ENCODE measurements at regions not wholly inside any gene's neighbourhood (a gene's known extent, or its start where the extent isn't known, plus 50 kb on each side); places are given as distances from the start of the nearest gene placed in this dataset.

DNA sequence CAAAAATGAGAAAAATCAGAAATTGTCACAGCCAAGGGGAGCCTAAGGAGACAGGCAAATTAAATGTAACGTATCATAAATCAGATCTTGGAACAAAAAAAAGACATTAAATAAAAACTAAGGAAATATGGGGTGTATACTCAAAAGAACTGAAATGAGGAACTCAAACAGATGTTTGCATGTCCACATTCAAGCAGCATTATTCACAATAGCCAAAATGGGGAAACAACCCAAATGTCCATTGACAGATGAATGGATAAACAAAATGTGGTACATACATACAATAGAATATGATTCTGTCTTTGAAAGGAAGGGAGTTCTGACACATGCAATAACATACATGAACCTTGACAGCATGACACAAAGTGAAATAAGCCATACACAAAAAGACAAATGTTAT, 155.8 kb upstream of the KLF7 start:
- TF ChIP-seq, protein P1, sequence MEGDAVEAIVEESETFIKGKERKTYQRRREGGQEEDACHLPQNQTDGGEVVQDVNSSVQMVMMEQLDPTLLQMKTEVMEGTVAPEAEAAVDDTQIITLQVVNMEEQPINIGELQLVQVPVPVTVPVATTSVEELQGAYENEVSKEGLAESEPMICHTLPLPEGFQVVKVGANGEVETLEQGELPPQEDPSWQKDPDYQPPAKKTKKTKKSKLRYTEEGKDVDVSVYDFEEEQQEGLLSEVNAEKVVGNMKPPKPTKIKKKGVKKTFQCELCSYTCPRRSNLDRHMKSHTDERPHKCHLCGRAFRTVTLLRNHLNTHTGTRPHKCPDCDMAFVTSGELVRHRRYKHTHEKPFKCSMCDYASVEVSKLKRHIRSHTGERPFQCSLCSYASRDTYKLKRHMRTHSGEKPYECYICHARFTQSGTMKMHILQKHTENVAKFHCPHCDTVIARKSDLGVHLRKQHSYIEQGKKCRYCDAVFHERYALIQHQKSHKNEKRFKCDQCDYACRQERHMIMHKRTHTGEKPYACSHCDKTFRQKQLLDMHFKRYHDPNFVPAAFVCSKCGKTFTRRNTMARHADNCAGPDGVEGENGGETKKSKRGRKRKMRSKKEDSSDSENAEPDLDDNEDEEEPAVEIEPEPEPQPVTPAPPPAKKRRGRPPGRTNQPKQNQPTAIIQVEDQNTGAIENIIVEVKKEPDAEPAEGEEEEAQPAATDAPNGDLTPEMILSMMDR (IDR thresholded peaks at IDR 0.05; ENCODE audit: unreplicated experiment) = no peak
- Mint-ChIP-seq H3K27ac (ENCODE audit: unreplicated experiment) (no peak overlapping the region), H3K4me1 (ENCODE audit: low read depth, unreplicated experiment) (no peaks in the 10 kb centered on the region), H3K4me3 (ENCODE audit: low read depth, unreplicated experiment) (no peak overlapping the region), H3K36me3 (ENCODE audit: insufficient read depth, unreplicated experiment) (no peaks in the 10 kb centered on the region), H3K9me3 (ENCODE audit: low read depth, unreplicated experiment) (no peaks in the 10 kb centered on the region), H3K27me3 (ENCODE audit: unreplicated experiment) (no peaks in the 10 kb centered on the region)
- no TSS peak for BruUV-seq (replicated peaks)
- CTCF ChIA-PET = no interaction called here
- no peak for DNase-seq
- intact Hi-C loops (cut with micrococcal nuclease; ENCODE audit: unreplicated experiment) = no loop called here

DNA sequence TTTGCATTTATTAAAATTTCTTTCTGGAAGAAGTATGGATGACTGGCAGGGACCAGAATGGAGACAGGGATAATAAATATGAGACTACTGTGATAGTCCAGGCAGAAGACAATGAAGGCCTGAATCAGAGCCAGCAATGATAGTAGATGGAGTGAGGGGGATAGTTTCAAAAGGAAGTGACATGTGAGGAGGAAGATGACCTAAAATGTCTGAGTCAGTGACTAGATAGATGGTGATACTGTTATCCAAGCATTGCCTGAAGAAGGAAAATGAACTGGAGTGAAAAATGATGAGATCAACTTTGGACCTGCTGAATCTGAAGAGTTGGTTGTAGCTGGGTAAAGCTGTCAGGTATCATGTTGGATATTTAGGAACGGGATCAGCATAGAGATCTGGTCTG, 158.3 kb upstream of the KLF7 start:
- CTCF ChIA-PET = no interaction called here
- Mint-ChIP-seq H3K9me3 (ENCODE audit: low read depth, unreplicated experiment) (no peaks in the 10 kb centered on the region), H3K4me1 (ENCODE audit: low read depth, unreplicated experiment) (no peaks in the 10 kb centered on the region), H3K36me3 (ENCODE audit: insufficient read depth, unreplicated experiment) (no peaks in the 10 kb centered on the region), H3K27ac (ENCODE audit: unreplicated experiment) (no peak overlapping the region), H3K4me3 (ENCODE audit: low read depth, unreplicated experiment) (no peak overlapping the region), H3K27me3 (ENCODE audit: unreplicated experiment) (no peaks in the 10 kb centered on the region)
- BruUV-seq (replicated peaks) = no TSS peak
- no peak for DNase-seq
- TF ChIP-seq, protein P1 (IDR thresholded peaks at IDR 0.05; ENCODE audit: unreplicated experiment) = no peak
- intact Hi-C loops (cut with micrococcal nuclease; ENCODE audit: unreplicated experiment) = no loop called here

DNA sequence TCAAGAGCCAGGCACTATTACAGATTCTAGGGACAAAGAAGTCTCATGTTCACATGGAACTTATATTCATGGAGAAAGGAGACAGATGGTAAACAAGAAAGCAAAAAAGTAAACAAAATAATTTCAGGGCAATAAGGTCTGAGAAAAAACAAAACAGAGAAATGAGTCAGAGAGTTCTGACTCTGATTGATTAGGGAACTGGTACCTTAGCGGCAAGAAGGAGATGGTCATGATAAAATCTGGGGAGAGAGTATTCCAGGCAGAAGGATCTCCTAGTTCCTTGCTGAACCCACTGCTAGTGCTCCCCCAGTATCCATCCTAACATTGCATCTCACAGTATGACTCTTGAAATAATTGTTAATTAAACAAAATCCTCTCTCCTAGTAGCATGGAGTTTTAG, 161.8 kb upstream of the KLF7 start:
- CTCF ChIA-PET = no interaction called here
- TF ChIP-seq, protein P1 (IDR thresholded peaks at IDR 0.05; ENCODE audit: unreplicated experiment) = no peak
- BruUV-seq (replicated peaks) = no TSS peak
- Mint-ChIP-seq H3K4me3 (ENCODE audit: low read depth, unreplicated experiment) (no peak overlapping the region), H3K4me1 (ENCODE audit: low read depth, unreplicated experiment) (no peaks in the 10 kb centered on the region), H3K36me3 (ENCODE audit: insufficient read depth, unreplicated experiment) (no peaks in the 10 kb centered on the region), H3K9me3 (ENCODE audit: low read depth, unreplicated experiment) (no peaks in the 10 kb centered on the region), H3K27me3 (ENCODE audit: unreplicated experiment) (no peaks in the 10 kb centered on the region), H3K27ac (ENCODE audit: unreplicated experiment) (no peak overlapping the region)
- intact Hi-C loops (cut with micrococcal nuclease; ENCODE audit: unreplicated experiment) = no loop called here
- no peak for DNase-seq

DNA sequence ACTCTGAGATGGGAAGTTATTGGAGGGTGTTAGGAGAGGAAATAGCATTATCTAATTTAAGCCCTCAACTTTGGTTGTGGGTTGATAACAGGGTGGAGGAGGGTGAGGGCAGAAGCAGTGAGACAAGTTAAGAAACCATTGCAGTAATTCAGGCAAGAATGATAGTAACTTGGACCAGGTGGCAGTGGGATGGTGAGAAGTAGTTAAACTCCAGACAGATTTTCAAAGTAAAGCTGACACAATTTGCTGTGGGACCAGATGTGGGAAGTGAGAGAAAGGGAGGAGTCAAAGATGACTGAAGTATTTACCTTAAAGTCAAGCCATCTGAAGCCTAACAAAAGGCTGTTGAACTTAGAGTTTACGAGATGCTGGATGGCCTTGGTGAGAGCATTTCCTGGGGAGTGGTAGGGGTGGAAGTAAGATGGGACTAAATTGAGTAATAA, 163.2 kb upstream of the KLF7 start:
- CTCF ChIA-PET = no interaction called here
- DNase-seq = no peak
- no peak overlapping the region for H3K27ac Mint-ChIP-seq (ENCODE audit: unreplicated experiment)
- H3K4me1 Mint-ChIP-seq (ENCODE audit: low read depth, unreplicated experiment) = no peaks in the 10 kb centered on the region
- TF ChIP-seq, protein P1 (IDR thresholded peaks at IDR 0.05; ENCODE audit: unreplicated experiment) = no peak
- no peaks in the 10 kb centered on the region for H3K9me3 Mint-ChIP-seq (ENCODE audit: low read depth, unreplicated experiment)
- H3K27me3 Mint-ChIP-seq (ENCODE audit: unreplicated experiment) = no peaks in the 10 kb centered on the region
- no TSS peak for BruUV-seq (replicated peaks)
- no peaks in the 10 kb centered on the region for H3K36me3 Mint-ChIP-seq (ENCODE audit: insufficient read depth, unreplicated experiment)
- intact Hi-C loops (cut with micrococcal nuclease; ENCODE audit: unreplicated experiment) = no loop called here
- H3K4me3 Mint-ChIP-seq (ENCODE audit: low read depth, unreplicated experiment) = no peak overlapping the region

DNA sequence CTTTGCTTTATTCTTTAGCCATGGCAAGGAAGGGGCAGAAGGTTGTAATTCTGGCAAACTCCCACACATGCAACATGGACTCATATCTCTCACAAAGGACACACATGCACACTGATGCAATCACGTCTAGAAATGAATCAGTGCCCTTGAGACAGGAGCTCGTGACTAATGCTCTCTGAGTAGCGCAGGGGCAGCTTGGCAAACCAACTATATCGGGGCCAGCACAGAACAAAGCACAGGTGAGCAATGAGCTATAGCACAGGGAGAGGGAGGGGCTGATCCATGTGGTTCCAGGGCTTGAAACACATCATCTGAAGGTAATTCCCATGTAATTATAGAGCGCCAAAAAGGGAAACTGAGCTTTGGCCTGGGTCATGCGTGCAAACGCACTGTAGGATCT, 165.2 kb upstream of the KLF7 start:
- BruUV-seq (replicated peaks) = no TSS peak
- TF ChIP-seq, protein P1 (IDR thresholded peaks at IDR 0.05; ENCODE audit: unreplicated experiment) = no peak
- no peak for DNase-seq
- Mint-ChIP-seq H3K36me3 (ENCODE audit: insufficient read depth, unreplicated experiment) (no peaks in the 10 kb centered on the region), H3K4me1 (ENCODE audit: low read depth, unreplicated experiment) (no peaks in the 10 kb centered on the region), H3K27ac (ENCODE audit: unreplicated experiment) (no peak overlapping the region), H3K27me3 (ENCODE audit: unreplicated experiment) (no peaks in the 10 kb centered on the region), H3K9me3 (ENCODE audit: low read depth, unreplicated experiment) (no peaks in the 10 kb centered on the region), H3K4me3 (ENCODE audit: low read depth, unreplicated experiment) (no peak overlapping the region)
- intact Hi-C loops (cut with micrococcal nuclease; ENCODE audit: unreplicated experiment) = no loop called here
- CTCF ChIA-PET = no interaction called here
